Calu3 (cell line): ENCODE measurements at regions not wholly inside any gene's neighbourhood (a gene's known extent, or its start where the extent isn't known, plus 50 kb on each side); places are given as distances from the start of the nearest gene placed in this dataset.

Experiments used
- BruUV-seq: library from RNA; stranded (reverse); fragments of 400-500 nt; replicated peaks from 2 replicates; lab custom pipeline; 2021; lab: Mats Ljungman, UMichigan
- CTCF ChIA-PET: fragments of 300-600 bp; sonication (Branson Sonifier 250); formaldehyde crosslinking; loops from one replicate; lab custom pipeline; 2022; ENCODE audit warnings: antibody characterized with exemption; lab: Charles Lee
- DNase-seq: peaks from one replicate; pipeline ENCODE4 v3.0.0; 2022
- H3K27ac Mint-ChIP-seq: one replicate; pipeline ENCODE4 v1.8.0; 2022; ENCODE audit warnings: mixed read lengths; ENCODE audit not compliant: unreplicated experiment
- H3K27me3 Mint-ChIP-seq: one replicate; pipeline ENCODE4 v1.8.0; 2022; ENCODE audit warnings: mixed read lengths; ENCODE audit not compliant: unreplicated experiment
- H3K36me3 Mint-ChIP-seq: one replicate; pipeline ENCODE4 v1.8.0; 2022; ENCODE audit warnings: mild to moderate bottlenecking, moderate library complexity, mixed read lengths; ENCODE audit not compliant: insufficient read depth, unreplicated experiment
- H3K4me1 Mint-ChIP-seq: one replicate; pipeline ENCODE4 v1.8.0; 2022; ENCODE audit warnings: mild to moderate bottlenecking, low read depth, mixed read lengths; ENCODE audit not compliant: unreplicated experiment
- H3K4me3 Mint-ChIP-seq: one replicate; pipeline ENCODE4 v1.8.0; 2022; ENCODE audit warnings: mild to moderate bottlenecking, low read depth, moderate library complexity, mixed read lengths; ENCODE audit not compliant: unreplicated experiment
- H3K9me3 Mint-ChIP-seq: one replicate; pipeline ENCODE4 v1.8.0; 2022; ENCODE audit warnings: low read depth, mixed read lengths; ENCODE audit not compliant: unreplicated experiment
- intact Hi-C: fragments of 100-400 bp; cut with micrococcal nuclease; formaldehyde crosslinking; loops from one replicate; pipeline ENCODE4 v1.10.0; 2022; ENCODE audit not compliant: unreplicated experiment
- TF ChIP-seq, protein P1 (sequence below): fragments of 200-600 bp; IDR thresholded peaks from one replicate; pipeline ENCODE4 v1.8.0; 2022; ENCODE audit warnings: antibody characterized with exemption; ENCODE audit not compliant: unreplicated experiment

DNA sequence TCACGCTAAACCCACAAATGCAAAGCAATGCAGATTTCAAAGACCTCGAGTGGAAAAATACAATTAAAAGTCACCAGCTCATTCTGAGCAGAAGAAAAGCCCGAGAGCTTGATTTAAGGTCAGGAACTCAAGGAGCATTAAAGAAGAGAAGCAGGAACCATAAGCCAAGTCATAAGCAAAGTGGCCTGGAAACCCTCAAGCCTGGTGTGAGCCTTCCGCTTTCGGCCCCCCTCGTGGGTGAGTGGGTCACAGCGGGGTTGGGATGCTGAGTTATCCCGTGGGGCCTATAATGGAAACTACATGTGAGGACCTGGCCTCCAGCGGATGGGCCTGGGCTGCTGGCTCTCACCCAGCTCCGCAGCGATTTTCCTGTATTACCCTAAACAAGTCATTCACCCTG, 504.3 kb downstream of the RAB28 start:
- intact Hi-C loops: no loop called here
- no peak overlapping the region for H3K27ac Mint-ChIP-seq
- TF ChIP-seq, protein P1, sequence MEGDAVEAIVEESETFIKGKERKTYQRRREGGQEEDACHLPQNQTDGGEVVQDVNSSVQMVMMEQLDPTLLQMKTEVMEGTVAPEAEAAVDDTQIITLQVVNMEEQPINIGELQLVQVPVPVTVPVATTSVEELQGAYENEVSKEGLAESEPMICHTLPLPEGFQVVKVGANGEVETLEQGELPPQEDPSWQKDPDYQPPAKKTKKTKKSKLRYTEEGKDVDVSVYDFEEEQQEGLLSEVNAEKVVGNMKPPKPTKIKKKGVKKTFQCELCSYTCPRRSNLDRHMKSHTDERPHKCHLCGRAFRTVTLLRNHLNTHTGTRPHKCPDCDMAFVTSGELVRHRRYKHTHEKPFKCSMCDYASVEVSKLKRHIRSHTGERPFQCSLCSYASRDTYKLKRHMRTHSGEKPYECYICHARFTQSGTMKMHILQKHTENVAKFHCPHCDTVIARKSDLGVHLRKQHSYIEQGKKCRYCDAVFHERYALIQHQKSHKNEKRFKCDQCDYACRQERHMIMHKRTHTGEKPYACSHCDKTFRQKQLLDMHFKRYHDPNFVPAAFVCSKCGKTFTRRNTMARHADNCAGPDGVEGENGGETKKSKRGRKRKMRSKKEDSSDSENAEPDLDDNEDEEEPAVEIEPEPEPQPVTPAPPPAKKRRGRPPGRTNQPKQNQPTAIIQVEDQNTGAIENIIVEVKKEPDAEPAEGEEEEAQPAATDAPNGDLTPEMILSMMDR: no peak
- H3K27me3 Mint-ChIP-seq: no peaks in the 10 kb centered on the region
- no peak for DNase-seq
- H3K4me3 Mint-ChIP-seq: no peak overlapping the region
- no peaks in the 10 kb centered on the region for H3K4me1 Mint-ChIP-seq
- H3K36me3 Mint-ChIP-seq: no peaks in the 10 kb centered on the region
- BruUV-seq: no TSS peak
- CTCF ChIA-PET: no interaction called here
- H3K9me3 Mint-ChIP-seq: peaks cover 12% of the 10 kb centered on the region

DNA sequence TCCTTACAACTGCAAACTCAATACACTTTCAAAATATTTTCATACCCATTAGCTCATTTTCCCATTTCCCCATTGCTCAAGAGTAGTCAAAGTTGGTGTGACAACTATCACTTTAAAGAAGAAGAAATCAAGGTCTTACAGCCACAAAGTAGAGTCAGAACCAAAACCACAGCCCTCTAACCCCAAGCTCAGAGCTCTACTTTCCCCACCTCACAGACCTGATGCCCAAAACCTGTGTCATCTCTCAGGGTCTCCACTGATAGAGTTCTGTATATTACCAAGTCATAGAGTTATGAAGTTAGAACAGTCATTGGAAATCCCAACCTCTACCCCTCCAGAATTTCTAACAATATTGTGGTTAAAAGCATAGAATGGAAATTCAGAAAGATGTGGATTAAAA, 505.8 kb downstream of the RAB28 start:
- DNase-seq: no peak
- CTCF ChIA-PET: no interaction called here
- Mint-ChIP-seq H3K4me1 (no peaks in the 10 kb centered on the region), H3K4me3 (no peak overlapping the region), H3K36me3 (no peaks in the 10 kb centered on the region), H3K27ac (no peak overlapping the region), H3K9me3 (peaks cover 14% of the 10 kb centered on the region), H3K27me3 (no peaks in the 10 kb centered on the region)
- intact Hi-C loops: no loop called here
- BruUV-seq: no TSS peak
- TF ChIP-seq, protein P1: no peak

DNA sequence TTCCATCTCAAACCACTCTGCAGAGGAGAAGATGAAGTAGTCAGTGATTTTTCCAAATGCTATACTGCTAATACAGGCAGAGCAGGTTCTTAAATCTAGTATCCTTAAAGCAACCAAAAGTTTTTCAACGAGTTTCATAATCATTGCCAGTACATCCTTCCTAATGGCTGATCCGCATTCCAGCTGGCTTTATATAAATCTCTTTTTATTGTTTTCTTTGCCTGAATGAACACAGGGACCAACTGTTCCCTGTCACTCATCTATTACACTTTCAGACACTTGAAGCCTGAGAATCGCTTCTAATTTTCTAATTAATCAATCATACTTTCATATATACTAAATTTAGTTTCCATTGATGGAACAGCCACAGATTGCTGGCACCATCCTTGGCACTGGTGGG, 508.6 kb downstream of the RAB28 start:
- no TSS peak for BruUV-seq
- CTCF ChIA-PET: no interaction called here
- Mint-ChIP-seq H3K36me3 (no peaks in the 10 kb centered on the region), H3K4me1 (no peaks in the 10 kb centered on the region), H3K27ac (no peak overlapping the region), H3K27me3 (no peaks in the 10 kb centered on the region), H3K4me3 (no peak overlapping the region), H3K9me3 (peaks cover 2% of the 10 kb centered on the region)
- TF ChIP-seq, protein P1: no peak
- intact Hi-C loops: no loop called here
- DNase-seq: no peak

DNA sequence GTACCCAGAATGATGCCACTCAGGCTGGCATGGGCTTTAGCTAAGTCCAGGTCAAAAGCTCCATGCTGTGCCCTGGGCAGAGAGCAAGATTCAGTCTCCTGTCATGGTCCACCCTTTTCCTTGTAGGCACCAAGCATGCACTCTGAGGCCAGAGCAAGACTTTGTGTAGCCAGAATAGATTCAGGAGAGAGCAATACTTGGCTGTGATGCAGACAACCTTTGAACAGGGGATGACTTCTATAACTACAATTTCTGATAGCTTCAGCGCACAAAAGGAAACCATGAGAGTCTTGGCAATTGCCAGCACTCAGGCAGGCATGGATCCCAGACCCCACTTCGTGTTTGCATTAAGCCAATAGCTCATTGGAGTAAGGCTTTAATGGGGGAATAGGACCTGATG, 510.6 kb downstream of the RAB28 start:
- Mint-ChIP-seq H3K9me3 (peaks cover 5% of the 10 kb centered on the region), H3K36me3 (no peaks in the 10 kb centered on the region), H3K27ac (no peak overlapping the region), H3K4me3 (no peak overlapping the region), H3K27me3 (no peaks in the 10 kb centered on the region), H3K4me1 (no peaks in the 10 kb centered on the region)
- no peak for DNase-seq
- CTCF ChIA-PET: no interaction called here
- BruUV-seq: no TSS peak
- TF ChIP-seq, protein P1: no peak
- intact Hi-C loops: no loop called here
